OCI-LY7 (cell line): ENCODE measurements at regions not wholly inside any gene's neighbourhood (a gene's known extent, or its start where the extent isn't known, plus 50 kb on each side); places are given as distances from the start of the nearest gene placed in this dataset.

Source experiments
- BruUV-seq: library from RNA; stranded (reverse); fragments of 400-500 nt; replicated peaks from 2 replicates; lab custom pipeline; 2021; lab: Mats Ljungman, UMichigan
- CTCF ChIA-PET: fragments of 300-600 bp; sonication (Branson Sonifier 250); formaldehyde crosslinking; loops from one replicate; lab custom pipeline; 2022; ENCODE audit warnings: antibody characterized with exemption; ENCODE audit not compliant: unreplicated experiment; lab: Charles Lee
- POLR2A ChIA-PET: fragments of 300-600 bp; sonication (Branson Sonifier 250); formaldehyde crosslinking; loops from one replicate; lab custom pipeline; 2022; ENCODE audit warnings: antibody characterized with exemption; lab: Charles Lee
- DNase-seq: peaks from one replicate; pipeline ENCODE4 v3.0.0-alpha.2; 2015; ENCODE audit warnings: low spot score
- H2AFZ ChIP-seq: fragments of 200-600 bp; sonication (generic), shearing (Covaris generic); 2 replicates; pipeline ENCODE4 v1.6.1; 2014; ENCODE audit warnings: mild to moderate bottlenecking, antibody characterized with exemption, low read length, moderate library complexity
- H3K27ac ChIP-seq: fragments of 200-600 bp; sonication (generic); 2 replicates; pipeline ENCODE4 v1.5.1; 2014; ENCODE audit warnings: mixed run types, low read depth, mild to moderate bottlenecking, moderate library complexity, low read length, inconsistent platforms; ENCODE audit not compliant: poor library complexity, severe bottlenecking
- H3K36me3 ChIP-seq: fragments of 200-600 bp; sonication (generic); 2 replicates; pipeline ENCODE4 v1.6.1; 2014; ENCODE audit warnings: mild to moderate bottlenecking, antibody characterized with exemption, low read length, moderate library complexity, mixed read lengths; ENCODE audit not compliant: insufficient read depth
- H3K4me1 ChIP-seq: fragments of 200-600 bp; sonication (generic); 2 replicates; pipeline ENCODE4 v1.5.1; 2014; ENCODE audit warnings: mild to moderate bottlenecking, low read length; ENCODE audit not compliant: insufficient read depth, poor library complexity, severe bottlenecking
- H3K4me2 ChIP-seq: fragments of 200-600 bp; sonication (generic); 2 replicates; pipeline ENCODE4 v1.6.1; 2014; ENCODE audit warnings: mild to moderate bottlenecking, low read length
- H3K4me3 ChIP-seq: fragments of 200-600 bp; sonication (generic); 2 replicates; pipeline ENCODE4 v1.5.1; 2014; ENCODE audit warnings: mild to moderate bottlenecking, low read depth, low read length; ENCODE audit not compliant: poor library complexity, severe bottlenecking
- H3K79me2 ChIP-seq: fragments of 200-600 bp; sonication (generic); 2 replicates; pipeline ENCODE4 v1.6.1; 2016; ENCODE audit warnings: low read depth, mild to moderate bottlenecking, low read length, moderate library complexity, mixed read lengths; ENCODE audit not compliant: insufficient read depth
- H3K9me2 ChIP-seq: fragments of 200-600 bp; sonication (generic); 2 replicates; pipeline ENCODE4 v1.6.1; 2016; ENCODE audit warnings: mild to moderate bottlenecking, low read length, mixed read lengths; ENCODE audit not compliant: insufficient read depth
- H3K9me3 ChIP-seq: fragments of 200-600 bp; sonication (generic); 2 replicates; pipeline ENCODE4 v1.6.1; 2014; ENCODE audit warnings: mild to moderate bottlenecking, mixed run types, low read length, mixed read lengths
- H4K20me1 ChIP-seq: fragments of 200-600 bp; sonication (generic); 2 replicates; pipeline ENCODE4 v1.6.1; 2014; ENCODE audit warnings: mild to moderate bottlenecking, antibody characterized with exemption, low read length, moderate library complexity, mixed read lengths; ENCODE audit not compliant: insufficient read depth
- CTCF ChIP-seq: fragments of 200-600 bp; sonication (generic); conservative IDR thresholded peaks from 2 replicates; pipeline ENCODE4 v1.5.1; 2014; ENCODE audit warnings: mild to moderate bottlenecking, antibody characterized with exemption, low read length, moderate library complexity, mixed read lengths
- EZH2phosphoT487 ChIP-seq: fragments of 200-600 bp; sonication (generic); IDR thresholded peaks from 2 replicates; pipeline ENCODE4 v1.6.1; 2018; ENCODE audit warnings: low read depth, borderline replicate concordance, mild to moderate bottlenecking, mixed run types, antibody characterized with exemption, low read length, moderate library complexity, mixed read lengths
- intact Hi-C: fragments of 100-400 bp; cut with micrococcal nuclease; formaldehyde crosslinking; loops from one replicate; pipeline ENCODE4 v1.10.0; 2022; ENCODE audit not compliant: unreplicated experiment

GRCh38 chr17:77877646-77878355 lies 80.7 kb upstream of the TNRC6C start:
- POLR2A ChIA-PET = interaction anchor here (1.5 to 3.3 kb wide), 2 partner anchors 9 to 13 kb away, joined by 6 to 19 read pairs; no protein-coding TSS in a partner anchor
- Histone ChIP-seq H4K20me1 (no peaks in the 10 kb centered on the region), H2AFZ (no peak overlapping the region), H3K4me2 (no peak overlapping the region), H3K79me2 (no peaks in the 10 kb centered on the region), H3K4me1 (peaks cover 51% of the 10 kb centered on the region), H3K9me2 (no peaks in the 10 kb centered on the region), H3K4me3 (no peak overlapping the region), H3K9me3 (peaks cover 14% of the 10 kb centered on the region; the same call in 1 of the 2 replicates), H3K27ac (no peak overlapping the region), H3K36me3 (no peaks in the 10 kb centered on the region; the same call in 1 of the 2 replicates)
- DNase-seq = no peak
- TF ChIP-seq CTCF (no peak), EZH2phosphoT487 (no peak)
- intact Hi-C loops = no loop called here
- CTCF ChIA-PET = no interaction called here
- no TSS peak for BruUV-seq

- ChIA-PET CTCF (interaction anchor here (0.7 kb wide), 1 partner anchor 996 kb away, joined by 3 read pairs; no protein-coding TSS in a partner anchor), POLR2A (interaction anchor here (1.0 to 5.8 kb wide), 4 partner anchors 10 to 79 kb away, joined by 3 to 38 read pairs (median 12); partner anchors contain the start of gene TNRC6C)
- Histone ChIP-seq H3K4me1 (peaks cover 52% of the 10 kb centered on the region), H3K9me3 (peaks cover 14% of the 10 kb centered on the region; the same call in 1 of the 2 replicates), H3K27ac (no peak overlapping the region), H3K9me2 (no peaks in the 10 kb centered on the region), H3K4me3 (no peak overlapping the region), H3K79me2 (no peaks in the 10 kb centered on the region), H4K20me1 (no peaks in the 10 kb centered on the region), H3K36me3 (no peaks in the 10 kb centered on the region; the same call in 1 of the 2 replicates), H3K4me2 (no peak overlapping the region), H2AFZ (no peak overlapping the region)
- BruUV-seq = no TSS peak
- intact Hi-C loops = no loop called here
- DNase-seq = no peak
- no peak for TF ChIP-seq CTCF
- no peak for TF ChIP-seq EZH2phosphoT487
These were observed 79.1 kb upstream of the TNRC6C start for GRCh38 chr17:77879226-77879895.
